ENCODE measurements at regions not wholly inside any gene's neighbourhood (a gene's known extent, or its start where the extent isn't known, plus 50 kb on each side); places are given as distances from the start of the nearest gene placed in this dataset.

DNA sequence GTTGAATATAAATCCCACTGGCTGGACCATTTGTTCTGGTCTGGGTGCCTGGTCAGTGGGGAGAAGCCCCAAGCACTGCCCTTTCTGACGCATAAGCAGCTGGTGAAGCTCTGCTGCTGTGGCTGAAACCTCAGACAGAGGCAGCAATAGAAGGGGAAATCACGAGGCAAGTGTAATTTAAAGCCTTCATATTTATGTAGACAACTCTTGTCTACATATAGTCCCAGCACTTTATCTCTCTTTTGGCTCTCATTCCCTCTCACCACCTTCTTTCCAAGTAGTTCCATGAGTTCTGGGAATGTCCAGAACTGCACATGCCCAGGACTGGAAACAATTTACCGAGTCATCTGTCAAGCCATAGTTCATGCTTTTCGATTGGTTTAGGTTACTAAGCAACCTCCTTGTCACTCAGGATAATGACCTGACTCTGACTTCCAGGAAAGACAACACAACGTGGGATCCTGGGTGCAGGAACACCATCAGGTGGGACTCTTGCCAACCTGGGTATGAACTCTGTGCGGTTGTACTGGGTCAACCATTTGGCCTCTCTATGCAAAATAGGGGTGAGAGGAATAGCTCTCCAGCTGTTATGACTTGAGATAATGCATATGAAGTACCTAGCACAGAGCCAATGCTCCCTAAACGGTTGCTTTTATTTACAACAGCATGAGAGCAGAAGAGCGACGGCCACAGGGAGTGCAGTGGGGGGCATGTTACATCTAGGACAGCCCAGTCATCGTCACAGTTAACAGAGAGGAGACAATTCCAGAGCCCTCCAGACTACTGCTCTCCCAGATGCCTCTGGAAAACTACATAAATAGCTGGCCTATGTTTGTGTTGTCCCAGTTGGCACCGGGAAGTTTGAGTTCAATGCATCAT, 321.9 kb downstream of the FOXO1 start:
- TF ChIP-seq EZH2 (IDR thresholded peaks at IDR 0.05; ENCODE audit: low read length, missing control alignments): no peak
- TF ChIP-seq, protein P1, sequence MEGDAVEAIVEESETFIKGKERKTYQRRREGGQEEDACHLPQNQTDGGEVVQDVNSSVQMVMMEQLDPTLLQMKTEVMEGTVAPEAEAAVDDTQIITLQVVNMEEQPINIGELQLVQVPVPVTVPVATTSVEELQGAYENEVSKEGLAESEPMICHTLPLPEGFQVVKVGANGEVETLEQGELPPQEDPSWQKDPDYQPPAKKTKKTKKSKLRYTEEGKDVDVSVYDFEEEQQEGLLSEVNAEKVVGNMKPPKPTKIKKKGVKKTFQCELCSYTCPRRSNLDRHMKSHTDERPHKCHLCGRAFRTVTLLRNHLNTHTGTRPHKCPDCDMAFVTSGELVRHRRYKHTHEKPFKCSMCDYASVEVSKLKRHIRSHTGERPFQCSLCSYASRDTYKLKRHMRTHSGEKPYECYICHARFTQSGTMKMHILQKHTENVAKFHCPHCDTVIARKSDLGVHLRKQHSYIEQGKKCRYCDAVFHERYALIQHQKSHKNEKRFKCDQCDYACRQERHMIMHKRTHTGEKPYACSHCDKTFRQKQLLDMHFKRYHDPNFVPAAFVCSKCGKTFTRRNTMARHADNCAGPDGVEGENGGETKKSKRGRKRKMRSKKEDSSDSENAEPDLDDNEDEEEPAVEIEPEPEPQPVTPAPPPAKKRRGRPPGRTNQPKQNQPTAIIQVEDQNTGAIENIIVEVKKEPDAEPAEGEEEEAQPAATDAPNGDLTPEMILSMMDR (conservative IDR thresholded peaks at IDR 0.05 in 1 of 2, IDR thresholded peaks at IDR 0.05 in 1 of 2; ENCODE audit: low read depth in 1 of 2, low read length in 2 of 2): no peak

All from fibroblast of lung (primary cell).